HCT116 (cell line): ENCODE measurements at regions not wholly inside any gene's neighbourhood (a gene's known extent, or its start where the extent isn't known, plus 50 kb on each side); places are given as distances from the start of the nearest gene placed in this dataset.
A peak's percentile ranks its signal among the peaks of the same experiment; 100 is the strongest.

ENCODE experiments used
- ATAC-seq: fragments of 200-7000 bp; cut with Tn5 transposase; 2 replicates; pipeline ENCODE4 v1.9.1; 2020; ENCODE audit warnings: mild to moderate bottlenecking, moderate library complexity
- BruUV-seq: library from RNA; stranded (reverse); fragments of 400-500 nt; replicated peaks from 2 replicates; lab custom pipeline; 2021; lab: Mats Ljungman, UMichigan
- CTCF ChIA-PET: fragments of 300-600 bp; sonication (Branson Sonifier 250); formaldehyde crosslinking; loops from one replicate; lab custom pipeline; 2021; ENCODE audit warnings: antibody characterized with exemption; lab: Charles Lee
- POLR2A ChIA-PET: fragments of 300-600, 350-600 bp; sonication (Branson Sonifier 250); formaldehyde crosslinking; loops from one replicate; lab custom pipeline; 2021; ENCODE audit warnings: antibody characterized with exemption; lab: Charles Lee
- RAD21 ChIA-PET, 2 experiments: fragments of 300-600 bp; sonication (Branson Sonifier 250); formaldehyde crosslinking; loops; one replicate each; lab custom pipeline; 2023; ENCODE audit warnings: low total read pairs in 2 of 2; ENCODE audit not compliant: uncharacterized antibody in 2 of 2, unreplicated experiment in 2 of 2, low non-redundant PET in 1 of 2; lab: Charles Lee
- DNase-seq: peaks from one replicate; pipeline ENCODE4 v3.0.0-alpha.2; 2010; ENCODE audit warnings: low read depth, low spot score
- H2AFZ ChIP-seq: fragments of 200-600 bp; shearing (Covaris generic), sonication (generic); 2 replicates; pipeline ENCODE4 v1.6.1; 2017; ENCODE audit warnings: low read depth, mixed run types, mixed read lengths, antibody characterized with exemption, low read length; ENCODE audit not compliant: poor library complexity, severe bottlenecking
- H3K27ac ChIP-seq: 2 replicates; pipeline ENCODE4 v1.5.1; 2012; ENCODE audit warnings: low read depth, low read length
- H3K27me3 ChIP-seq: fragments of 200-600 bp; sonication (generic); 2 replicates; pipeline ENCODE4 v1.6.1; 2016; ENCODE audit warnings: mixed run types, low read length, mixed read lengths; ENCODE audit not compliant: insufficient read depth
- H3K36me3 ChIP-seq, 2 experiments: fragments of 200-500 bp in 1 of 2; fragments of 200-600 bp in 1 of 2; sonication (Bioruptor generic) in 1 of 2; sonication (generic) in 1 of 2; 2 replicates each; pipeline versions ENCODE4 v1.5.1 to v1.6.1; 2014 to 2016; ENCODE audit warnings: low read length in 2 of 2, inconsistent platforms in 1 of 2, mixed read lengths in 1 of 2, mixed run types in 1 of 2; ENCODE audit not compliant: insufficient read depth in 2 of 2, control insufficient read depth in 1 of 2
- H3K4me1 ChIP-seq, 2 experiments: fragments of 200-600 bp in 1 of 2; sonication (generic) in 1 of 2; 2 replicates each; pipeline versions ENCODE4 v1.5.1 to v1.6.1; 2012 to 2017; ENCODE audit warnings: low read length in 2 of 2, inconsistent platforms in 1 of 2, mild to moderate bottlenecking in 1 of 2, mixed read lengths in 1 of 2, mixed run types in 1 of 2, moderate library complexity in 1 of 2; ENCODE audit not compliant: insufficient read depth in 2 of 2, control insufficient read depth in 1 of 2
- H3K4me2 ChIP-seq: fragments of 200-600 bp; sonication (generic); 2 replicates; pipeline ENCODE4 v1.6.1; 2017; ENCODE audit warnings: mixed run types, low read length, mixed read lengths
- H3K4me3 ChIP-seq, 2 experiments: fragments of 200-600 bp in 1 of 2; sonication (generic) in 1 of 2; replicated peaks in 1 of 2; 2 replicates each; pipeline ENCODE4 v1.5.1; 2011 to 2016; ENCODE audit warnings: low read length in 2 of 2, control low read depth in 1 of 2, low read depth in 1 of 2, mild to moderate bottlenecking in 1 of 2, mixed read lengths in 1 of 2, mixed run types in 1 of 2
- H3K79me2 ChIP-seq: fragments of 200-600 bp; sonication (generic); 2 replicates; pipeline ENCODE4 v1.6.1; 2017; ENCODE audit warnings: mild to moderate bottlenecking, mixed run types, low read length, moderate library complexity, mixed read lengths; ENCODE audit not compliant: insufficient read depth
- H3K9ac ChIP-seq: fragments of 200-600 bp; sonication (generic); 2 replicates; pipeline ENCODE4 v1.6.1; 2016; ENCODE audit warnings: low read length, mixed read lengths
- H3K9me2 ChIP-seq: fragments of 200-600 bp; sonication (generic), shearing (Covaris generic); 2 replicates; pipeline ENCODE4 v1.6.1; 2017; ENCODE audit warnings: mixed run types, mild to moderate bottlenecking, moderate library complexity; ENCODE audit not compliant: insufficient read depth
- H3K9me3 ChIP-seq, 2 experiments: fragments of 200-500 bp in 1 of 2; fragments of 200-600 bp in 1 of 2; sonication (Bioruptor generic) in 1 of 2; sonication (generic) in 1 of 2; 2 replicates each; pipeline ENCODE4 v1.6.1; 2014 to 2017; ENCODE audit warnings: low read length in 2 of 2, mixed read lengths in 2 of 2, inconsistent platforms in 1 of 2, low read depth in 1 of 2, mild to moderate bottlenecking in 1 of 2, mixed run types in 1 of 2, moderate library complexity in 1 of 2; ENCODE audit not compliant: control insufficient read depth in 1 of 2, insufficient read depth in 1 of 2
- H4K20me1 ChIP-seq: fragments of 200-600 bp; sonication (generic), shearing (Covaris generic); 2 replicates; pipeline ENCODE4 v1.6.1; 2017; ENCODE audit warnings: mixed run types, mild to moderate bottlenecking, moderate library complexity; ENCODE audit not compliant: insufficient read depth
- CBX3 ChIP-seq: IDR thresholded peaks from 2 replicates; pipeline ENCODE4 v1.6.1; 2012; ENCODE audit warnings: low read depth
- CEBPB ChIP-seq: IDR thresholded peaks from 2 replicates; pipeline ENCODE4 v1.6.1; 2012; ENCODE audit warnings: low read depth
- EGR1 ChIP-seq: IDR thresholded peaks from 2 replicates; pipeline ENCODE4 v1.6.1; 2012; ENCODE audit warnings: low read depth
- ELF1 ChIP-seq: IDR thresholded peaks from 2 replicates; pipeline ENCODE4 v1.6.1; 2012; ENCODE audit warnings: low read depth, borderline replicate concordance
- EZH2phosphoT487 ChIP-seq: fragments of 200-600 bp; IDR thresholded peaks from 2 replicates; pipeline ENCODE4 v1.6.1; 2018; ENCODE audit warnings: antibody characterized with exemption, borderline replicate concordance
- FOSL1 ChIP-seq: IDR thresholded peaks from 2 replicates; pipeline ENCODE4 v1.6.1; 2012; ENCODE audit warnings: low read depth
- JUND ChIP-seq: IDR thresholded peaks from 2 replicates; pipeline ENCODE4 v1.6.1; 2012
- POLR2A ChIP-seq: IDR thresholded peaks from 2 replicates; pipeline ENCODE4 v1.7.0; 2011; ENCODE audit warnings: borderline replicate concordance; ENCODE audit not compliant: insufficient read depth, insufficient read length; ENCODE audit errors: extremely low read depth
- POLR2AphosphoS5 ChIP-seq: IDR thresholded peaks from 2 replicates; pipeline ENCODE4 v1.6.1; 2011; ENCODE audit warnings: mild to moderate bottlenecking, low read depth, low read length, moderate library complexity
- RAD21 ChIP-seq: IDR thresholded peaks from 2 replicates; pipeline ENCODE4 v1.6.1; 2012; ENCODE audit warnings: low read depth, mild to moderate bottlenecking
- SIN3A ChIP-seq: IDR thresholded peaks from 2 replicates; pipeline ENCODE4 v1.6.1; 2012; ENCODE audit warnings: low read depth
- SRF ChIP-seq: IDR thresholded peaks from 2 replicates; pipeline ENCODE4 v1.6.1; 2012; ENCODE audit warnings: low read depth
- TCF7L2 ChIP-seq: IDR thresholded peaks from 2 replicates; pipeline ENCODE4 v1.7.0; 2011; ENCODE audit warnings: borderline replicate concordance, inconsistent platforms; ENCODE audit not compliant: insufficient read depth, insufficient read length; ENCODE audit errors: extremely low read depth
- YY1 ChIP-seq: IDR thresholded peaks from 2 replicates; pipeline ENCODE4 v1.6.1; 2011; ENCODE audit warnings: low read length, low read depth, moderate library complexity, mild to moderate bottlenecking; ENCODE audit not compliant: insufficient replicate concordance; ENCODE audit errors: extremely low read depth
- ZFX ChIP-seq: fragments of 450-650 bp; IDR thresholded peaks from 2 replicates; pipeline ENCODE4 v1.6.1; 2017
- ZNF274 ChIP-seq: fragments of 200-500 bp; sonication (Bioruptor generic); IDR thresholded peaks from 2 replicates; pipeline ENCODE4 v1.6.1; 2014; ENCODE audit warnings: mild to moderate bottlenecking, low read depth, low read length, inconsistent platforms
- intact Hi-C: fragments of 100-400 bp; cut with micrococcal nuclease; formaldehyde crosslinking; loops from 2 replicates; pipeline ENCODE4 v1.10.0; 2022
- TF ChIP-seq, protein P1 (sequence below): IDR thresholded peaks from 2 replicates; pipeline ENCODE4 v1.6.1; 2011; ENCODE audit warnings: mild to moderate bottlenecking, low read length, moderate library complexity; ENCODE audit not compliant: insufficient replicate concordance; ENCODE audit errors: extremely low read depth
- TF ChIP-seq, protein P2 (sequence below): IDR thresholded peaks from 2 replicates; pipeline ENCODE4 v1.6.1; 2012
- TF ChIP-seq, protein P3 (sequence below), 3 experiments: fragments of 200-600 bp in 1 of 3; sonication (generic) in 1 of 3; IDR thresholded peaks in 2 of 3; conservative IDR thresholded peaks in 1 of 3; 2 replicates each; pipeline ENCODE4 v1.5.1; 2012 to 2017; ENCODE audit warnings: low read depth in 2 of 3, low read length in 2 of 3, antibody characterized with exemption in 1 of 3, borderline replicate concordance in 1 of 3, control low read depth in 1 of 3, mild to moderate bottlenecking in 1 of 3, mixed read lengths in 1 of 3, mixed run types in 1 of 3, moderate library complexity in 1 of 3; ENCODE audit not compliant: insufficient read depth in 1 of 3
- TF ChIP-seq, protein P4 (sequence below): IDR thresholded peaks from 2 replicates; pipeline ENCODE4 v1.6.1; 2012
- TF ChIP-seq, protein P5 (sequence below): IDR thresholded peaks from 2 replicates; pipeline ENCODE4 v1.6.1; 2012; ENCODE audit warnings: low read depth

DNA sequence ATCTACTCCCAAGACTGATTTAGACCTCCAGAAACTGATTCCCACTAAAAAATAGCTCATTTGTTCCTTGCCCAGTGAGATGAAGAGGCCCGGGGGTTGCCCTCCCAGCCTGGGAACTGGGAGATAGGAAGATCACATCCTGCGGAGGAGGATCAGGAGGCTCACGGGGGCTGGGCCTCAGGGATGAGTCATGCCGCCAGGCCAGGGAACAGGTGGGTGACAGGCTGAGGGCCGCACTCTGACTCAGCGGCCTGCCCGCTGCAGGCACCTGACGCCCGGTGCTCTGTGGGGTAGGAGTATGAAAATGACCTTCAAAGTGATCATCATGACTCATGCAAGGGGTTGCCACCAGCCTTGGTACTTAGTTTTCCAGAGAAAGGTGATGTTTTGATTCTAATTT is 104.5 kb upstream of the ZPBP start:
- H3K9me2 ChIP-seq: no peaks in the 10 kb centered on the region
- no peaks in the 10 kb centered on the region for H4K20me1 ChIP-seq
- ChIA-PET RAD21 (no interaction called here), CTCF (no interaction called here), POLR2A (no interaction called here)
- no TSS peak for BruUV-seq
- H3K36me3 ChIP-seq: no peaks in the 10 kb centered on the region
- peak; percentile 100 for ATAC-seq
- peak overlapping the region in 1 of 2 experiments; percentile 28; a peak in 1 of 4 replicates for H3K4me3 ChIP-seq
- H2AFZ ChIP-seq: peak overlapping the region; percentile 89
- no peak overlapping the region; the same call in 1 of the 2 replicates for H3K27ac ChIP-seq
- H3K27me3 ChIP-seq: no peaks in the 10 kb centered on the region
- no peaks in the 10 kb centered on the region for H3K79me2 ChIP-seq
- H3K4me1 ChIP-seq: peaks cover 13 to 18% of the 10 kb centered on the region in 2 experiments
- H3K9ac ChIP-seq: no peak overlapping the region
- DNase-seq: peak; percentile 68
- intact Hi-C loops: no loop called here
- H3K4me2 ChIP-seq: peak overlapping the region; percentile 71
- H3K9me3 ChIP-seq: no peaks in the 10 kb centered on the region
- TF ChIP-seq RAD21: 0 out of 2 replicates have a peak, but pooled peaks have one; percentile 6
- TF ChIP-seq SRF: peak; percentile 45; the same call in 1 of the 2 replicates
- 0 out of 2 replicates have a peak, but pooled peaks have one; percentile 59 for TF ChIP-seq SIN3A
- no peak for TF ChIP-seq POLR2A
- peak; percentile 94 for TF ChIP-seq JUND
- TF ChIP-seq EZH2phosphoT487: no peak
- 0 out of 2 replicates have a peak, but pooled peaks have one; percentile 19 for TF ChIP-seq CEBPB
- TF ChIP-seq, protein P1, sequence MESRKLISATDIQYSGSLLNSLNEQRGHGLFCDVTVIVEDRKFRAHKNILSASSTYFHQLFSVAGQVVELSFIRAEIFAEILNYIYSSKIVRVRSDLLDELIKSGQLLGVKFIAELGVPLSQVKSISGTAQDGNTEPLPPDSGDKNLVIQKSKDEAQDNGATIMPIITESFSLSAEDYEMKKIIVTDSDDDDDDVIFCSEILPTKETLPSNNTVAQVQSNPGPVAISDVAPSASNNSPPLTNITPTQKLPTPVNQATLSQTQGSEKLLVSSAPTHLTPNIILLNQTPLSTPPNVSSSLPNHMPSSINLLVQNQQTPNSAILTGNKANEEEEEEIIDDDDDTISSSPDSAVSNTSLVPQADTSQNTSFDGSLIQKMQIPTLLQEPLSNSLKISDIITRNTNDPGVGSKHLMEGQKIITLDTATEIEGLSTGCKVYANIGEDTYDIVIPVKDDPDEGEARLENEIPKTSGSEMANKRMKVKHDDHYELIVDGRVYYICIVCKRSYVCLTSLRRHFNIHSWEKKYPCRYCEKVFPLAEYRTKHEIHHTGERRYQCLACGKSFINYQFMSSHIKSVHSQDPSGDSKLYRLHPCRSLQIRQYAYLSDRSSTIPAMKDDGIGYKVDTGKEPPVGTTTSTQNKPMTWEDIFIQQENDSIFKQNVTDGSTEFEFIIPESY: no peak
- TF ChIP-seq, protein P2, sequence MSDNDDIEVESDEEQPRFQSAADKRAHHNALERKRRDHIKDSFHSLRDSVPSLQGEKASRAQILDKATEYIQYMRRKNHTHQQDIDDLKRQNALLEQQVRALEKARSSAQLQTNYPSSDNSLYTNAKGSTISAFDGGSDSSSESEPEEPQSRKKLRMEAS: peak; percentile 61
- TF ChIP-seq, protein P3, sequence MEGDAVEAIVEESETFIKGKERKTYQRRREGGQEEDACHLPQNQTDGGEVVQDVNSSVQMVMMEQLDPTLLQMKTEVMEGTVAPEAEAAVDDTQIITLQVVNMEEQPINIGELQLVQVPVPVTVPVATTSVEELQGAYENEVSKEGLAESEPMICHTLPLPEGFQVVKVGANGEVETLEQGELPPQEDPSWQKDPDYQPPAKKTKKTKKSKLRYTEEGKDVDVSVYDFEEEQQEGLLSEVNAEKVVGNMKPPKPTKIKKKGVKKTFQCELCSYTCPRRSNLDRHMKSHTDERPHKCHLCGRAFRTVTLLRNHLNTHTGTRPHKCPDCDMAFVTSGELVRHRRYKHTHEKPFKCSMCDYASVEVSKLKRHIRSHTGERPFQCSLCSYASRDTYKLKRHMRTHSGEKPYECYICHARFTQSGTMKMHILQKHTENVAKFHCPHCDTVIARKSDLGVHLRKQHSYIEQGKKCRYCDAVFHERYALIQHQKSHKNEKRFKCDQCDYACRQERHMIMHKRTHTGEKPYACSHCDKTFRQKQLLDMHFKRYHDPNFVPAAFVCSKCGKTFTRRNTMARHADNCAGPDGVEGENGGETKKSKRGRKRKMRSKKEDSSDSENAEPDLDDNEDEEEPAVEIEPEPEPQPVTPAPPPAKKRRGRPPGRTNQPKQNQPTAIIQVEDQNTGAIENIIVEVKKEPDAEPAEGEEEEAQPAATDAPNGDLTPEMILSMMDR (IDR thresholded peaks at IDR 0.05 in 2 of 3, conservative IDR thresholded peaks at IDR 0.05 in 1 of 3; ENCODE audit: borderline replicate concordance in 1 of 3, insufficient read depth in 1 of 3, low read depth in 2 of 3, low read length in 2 of 3): no peak
- no peak for TF ChIP-seq YY1
- no peak for TF ChIP-seq ELF1
- TF ChIP-seq, protein P4, sequence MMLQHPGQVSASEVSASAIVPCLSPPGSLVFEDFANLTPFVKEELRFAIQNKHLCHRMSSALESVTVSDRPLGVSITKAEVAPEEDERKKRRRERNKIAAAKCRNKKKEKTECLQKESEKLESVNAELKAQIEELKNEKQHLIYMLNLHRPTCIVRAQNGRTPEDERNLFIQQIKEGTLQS: peak; percentile 51; the same call in 1 of the 2 replicates
- peak; percentile 79 for TF ChIP-seq CBX3
- peak; percentile 82 for TF ChIP-seq EGR1
- TF ChIP-seq, protein P5, sequence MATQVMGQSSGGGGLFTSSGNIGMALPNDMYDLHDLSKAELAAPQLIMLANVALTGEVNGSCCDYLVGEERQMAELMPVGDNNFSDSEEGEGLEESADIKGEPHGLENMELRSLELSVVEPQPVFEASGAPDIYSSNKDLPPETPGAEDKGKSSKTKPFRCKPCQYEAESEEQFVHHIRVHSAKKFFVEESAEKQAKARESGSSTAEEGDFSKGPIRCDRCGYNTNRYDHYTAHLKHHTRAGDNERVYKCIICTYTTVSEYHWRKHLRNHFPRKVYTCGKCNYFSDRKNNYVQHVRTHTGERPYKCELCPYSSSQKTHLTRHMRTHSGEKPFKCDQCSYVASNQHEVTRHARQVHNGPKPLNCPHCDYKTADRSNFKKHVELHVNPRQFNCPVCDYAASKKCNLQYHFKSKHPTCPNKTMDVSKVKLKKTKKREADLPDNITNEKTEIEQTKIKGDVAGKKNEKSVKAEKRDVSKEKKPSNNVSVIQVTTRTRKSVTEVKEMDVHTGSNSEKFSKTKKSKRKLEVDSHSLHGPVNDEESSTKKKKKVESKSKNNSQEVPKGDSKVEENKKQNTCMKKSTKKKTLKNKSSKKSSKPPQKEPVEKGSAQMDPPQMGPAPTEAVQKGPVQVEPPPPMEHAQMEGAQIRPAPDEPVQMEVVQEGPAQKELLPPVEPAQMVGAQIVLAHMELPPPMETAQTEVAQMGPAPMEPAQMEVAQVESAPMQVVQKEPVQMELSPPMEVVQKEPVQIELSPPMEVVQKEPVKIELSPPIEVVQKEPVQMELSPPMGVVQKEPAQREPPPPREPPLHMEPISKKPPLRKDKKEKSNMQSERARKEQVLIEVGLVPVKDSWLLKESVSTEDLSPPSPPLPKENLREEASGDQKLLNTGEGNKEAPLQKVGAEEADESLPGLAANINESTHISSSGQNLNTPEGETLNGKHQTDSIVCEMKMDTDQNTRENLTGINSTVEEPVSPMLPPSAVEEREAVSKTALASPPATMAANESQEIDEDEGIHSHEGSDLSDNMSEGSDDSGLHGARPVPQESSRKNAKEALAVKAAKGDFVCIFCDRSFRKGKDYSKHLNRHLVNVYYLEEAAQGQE: no peak
- TF ChIP-seq ZFX: no peak
- TF ChIP-seq FOSL1: peak; percentile 92
- no peak for TF ChIP-seq POLR2AphosphoS5
- TF ChIP-seq TCF7L2: peak; percentile 92
- TF ChIP-seq ZNF274: no peak
